HUES6 (cell line): ENCODE measurements at regions not wholly inside any gene's neighbourhood (a gene's known extent, or its start where the extent isn't known, plus 50 kb on each side); places are given as distances from the start of the nearest gene placed in this dataset.
"Not testable (repeated sequence)": the region's sequence is repeated elsewhere in the genome, so short reads cannot be mapped to it uniquely, and the experiment has no call there.

ENCODE experiments used
- H3K27ac ChIP-seq: 2 replicates; pipeline ENCODE4 v1.7.0; 2013; ENCODE audit warnings: low read depth, mild to moderate bottlenecking, low read length, inconsistent platforms
- H3K27me3 ChIP-seq: 2 replicates; pipeline ENCODE4 v1.6.1; 2013; ENCODE audit warnings: low read length; ENCODE audit not compliant: control insufficient read depth, insufficient read depth
- H3K36me3 ChIP-seq: 2 replicates; pipeline ENCODE4 v1.6.1; 2013; ENCODE audit warnings: low read length; ENCODE audit not compliant: control insufficient read depth, insufficient read depth
- H3K4me1 ChIP-seq: 2 replicates; pipeline ENCODE4 v1.6.1; 2013; ENCODE audit warnings: low read length; ENCODE audit not compliant: control insufficient read depth, insufficient read depth
- H3K4me3 ChIP-seq: 2 replicates; pipeline ENCODE4 v1.5.1; 2013; ENCODE audit warnings: low read depth, low read length
- H3K9ac ChIP-seq: one replicate; pipeline ENCODE4 v1.6.1; 2013; ENCODE audit warnings: mild to moderate bottlenecking, low read length
- H3K9me3 ChIP-seq: 2 replicates; pipeline ENCODE4 v1.6.1; 2013; ENCODE audit warnings: low read depth, low read length; ENCODE audit not compliant: control insufficient read depth, insufficient read depth

DNA sequence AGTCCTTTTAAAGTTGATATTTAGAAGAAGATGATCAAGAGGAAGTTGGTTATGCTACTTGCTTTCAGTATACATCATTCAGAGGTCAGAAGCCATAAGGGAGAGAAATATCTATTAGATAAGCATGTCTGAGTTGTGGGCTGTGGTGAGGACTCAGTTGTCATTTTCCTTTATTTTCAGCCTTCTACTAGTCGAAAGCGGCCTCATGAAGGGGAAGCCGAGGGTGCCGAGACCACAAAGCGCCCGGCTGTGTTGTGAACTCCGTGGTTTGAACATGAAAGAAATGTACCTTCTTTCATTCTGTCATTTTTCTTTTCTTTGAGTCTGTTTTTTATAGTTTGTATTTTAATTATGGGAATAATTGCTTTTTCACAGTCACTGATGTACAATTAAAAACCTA lies 624.8 kb downstream of the ZNF37A start:
- not testable (repeated sequence) for H3K4me1 ChIP-seq, H3K4me3 ChIP-seq, H3K27me3 ChIP-seq, H3K36me3 ChIP-seq, H3K9ac ChIP-seq, H3K27ac ChIP-seq
- H3K9me3 ChIP-seq = peaks cover 31% of the 10 kb centered on the region; the same call in 1 of the 2 replicates

DNA sequence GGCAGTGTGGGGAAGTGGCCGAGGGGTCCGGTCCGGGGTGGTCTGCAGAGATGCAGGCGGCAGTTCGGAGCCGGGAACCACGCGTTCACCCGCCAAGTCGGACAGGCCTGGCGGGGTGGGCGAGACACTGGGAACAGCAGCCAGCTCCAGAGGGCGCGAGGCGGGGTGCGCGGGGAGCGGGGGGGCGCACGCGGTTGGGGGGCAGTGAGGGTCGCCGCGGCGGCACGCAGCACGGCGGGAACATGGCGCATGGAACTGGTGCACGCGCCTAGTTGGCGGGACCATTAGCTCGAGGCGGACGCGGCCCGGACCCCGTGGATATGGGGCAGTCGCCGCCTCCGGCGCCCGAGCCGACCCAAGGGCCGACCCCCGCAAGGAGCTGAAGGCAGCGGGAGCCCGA lies 635.9 kb downstream of the ZNF37A start:
- no peaks in the 10 kb centered on the region for H3K36me3 ChIP-seq
- H3K27ac ChIP-seq = no peak overlapping the region
- peaks cover 30% of the 10 kb centered on the region for H3K9me3 ChIP-seq
- H3K4me3 ChIP-seq = no peak overlapping the region
- no peaks in the 10 kb centered on the region for H3K27me3 ChIP-seq
- no peaks in the 10 kb centered on the region for H3K4me1 ChIP-seq
- H3K9ac ChIP-seq = no peak overlapping the region

GRCh38 chr10:38736646-38737045 lies 642.5 kb downstream of the ZNF37A start:
- not testable (repeated sequence) for H3K27ac ChIP-seq
- H3K9me3 ChIP-seq = peaks cover 56% of the 10 kb centered on the region

DNA sequence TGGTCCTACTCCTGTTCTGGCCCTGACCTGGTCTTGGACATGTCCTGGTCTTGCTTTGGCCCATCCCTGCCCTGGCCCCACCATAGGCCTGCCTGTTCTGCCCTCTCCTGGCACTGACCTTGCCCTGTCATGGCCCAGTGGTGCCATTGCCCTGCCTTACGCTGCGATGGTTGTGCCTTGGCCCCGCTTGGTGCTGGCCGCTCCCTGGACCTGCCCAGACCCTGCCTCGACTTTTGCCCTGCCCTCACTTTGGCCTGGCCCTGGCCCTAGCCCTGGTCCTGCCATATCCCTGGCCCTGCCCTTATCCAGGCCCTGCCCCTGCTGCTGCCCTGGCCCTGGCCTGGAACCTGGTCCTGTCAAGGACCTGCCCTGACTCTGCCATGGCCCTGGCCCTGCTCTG lies 643.1 kb downstream of the ZNF37A start:
- H3K36me3 ChIP-seq, H3K27me3 ChIP-seq, H3K27ac ChIP-seq, H3K9ac ChIP-seq, H3K4me1 ChIP-seq, H3K4me3 ChIP-seq: not testable (repeated sequence)
- peaks cover 62% of the 10 kb centered on the region for H3K9me3 ChIP-seq

More at GRCh38 chr10:38736646-38737045, 642.5 kb downstream of the ZNF37A start:
- not testable (repeated sequence) for H3K9ac ChIP-seq, H3K27me3 ChIP-seq, H3K4me3 ChIP-seq, H3K4me1 ChIP-seq, H3K36me3 ChIP-seq

DNA sequence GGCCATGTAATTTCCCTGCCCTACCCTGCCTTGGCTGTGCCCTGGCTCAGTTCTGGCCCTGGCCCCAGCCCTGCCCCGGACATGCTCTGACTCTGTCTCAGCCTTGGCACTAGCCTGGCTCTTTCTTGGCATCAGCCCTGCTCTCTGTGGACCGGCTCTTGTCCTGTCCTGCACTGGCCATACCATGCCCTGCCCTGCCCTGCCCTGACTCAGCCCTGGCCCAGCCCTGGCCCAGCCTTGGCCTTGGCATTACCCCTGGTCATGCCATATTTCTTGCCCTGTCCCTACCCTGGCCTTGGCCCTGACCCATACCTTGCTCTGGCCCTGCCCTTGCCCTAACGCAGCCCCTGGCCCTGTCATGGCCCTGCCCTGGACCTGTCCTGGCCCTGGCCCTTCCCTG lies 643.9 kb downstream of the ZNF37A start:
- not testable (repeated sequence) for H3K27ac ChIP-seq, H3K9ac ChIP-seq, H3K36me3 ChIP-seq, H3K4me3 ChIP-seq, H3K4me1 ChIP-seq, H3K27me3 ChIP-seq
- peaks cover 67% of the 10 kb centered on the region for H3K9me3 ChIP-seq

DNA sequence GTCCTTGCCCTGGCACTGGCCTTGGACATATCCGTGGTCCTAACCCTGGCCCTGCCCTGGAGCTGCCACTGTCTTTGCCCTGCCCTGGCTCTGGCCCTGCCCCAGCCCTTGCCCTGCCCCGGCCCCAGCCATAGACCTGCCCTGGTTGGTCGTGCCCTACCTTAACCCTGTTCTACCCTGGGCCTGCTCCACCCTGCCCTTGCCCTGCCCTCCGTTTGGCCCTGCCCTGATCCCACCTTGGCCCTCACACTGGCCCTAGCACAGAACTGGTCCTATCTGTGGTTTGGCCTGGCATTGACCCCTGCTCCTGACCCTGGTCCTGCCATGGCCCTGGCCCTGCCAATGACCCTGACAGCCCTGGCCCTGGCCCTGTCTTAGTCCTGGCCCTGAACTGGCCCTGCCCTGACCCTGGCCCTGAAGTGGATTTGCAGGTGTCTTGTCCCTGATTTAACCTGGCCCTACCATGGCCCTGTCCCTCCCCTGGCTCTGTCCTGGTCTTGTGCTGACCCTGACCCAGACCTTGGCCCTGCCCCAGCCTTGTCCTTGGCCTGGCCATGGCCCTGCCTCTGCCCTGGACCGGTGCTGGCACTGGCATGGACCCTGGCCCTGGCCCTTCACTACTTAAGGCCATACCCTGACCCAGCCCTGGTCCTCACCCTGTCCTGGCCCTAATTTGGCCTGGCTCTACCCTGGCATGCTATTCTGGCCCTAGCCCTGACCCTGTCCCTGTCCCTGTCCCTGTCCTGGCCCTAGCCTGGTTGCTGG lies 645.1 kb downstream of the ZNF37A start:
- H3K9ac ChIP-seq, H3K4me1 ChIP-seq, H3K27me3 ChIP-seq, H3K4me3 ChIP-seq, H3K27ac ChIP-seq, H3K36me3 ChIP-seq: not testable (repeated sequence)
- peaks cover 64% of the 10 kb centered on the region for H3K9me3 ChIP-seq

DNA sequence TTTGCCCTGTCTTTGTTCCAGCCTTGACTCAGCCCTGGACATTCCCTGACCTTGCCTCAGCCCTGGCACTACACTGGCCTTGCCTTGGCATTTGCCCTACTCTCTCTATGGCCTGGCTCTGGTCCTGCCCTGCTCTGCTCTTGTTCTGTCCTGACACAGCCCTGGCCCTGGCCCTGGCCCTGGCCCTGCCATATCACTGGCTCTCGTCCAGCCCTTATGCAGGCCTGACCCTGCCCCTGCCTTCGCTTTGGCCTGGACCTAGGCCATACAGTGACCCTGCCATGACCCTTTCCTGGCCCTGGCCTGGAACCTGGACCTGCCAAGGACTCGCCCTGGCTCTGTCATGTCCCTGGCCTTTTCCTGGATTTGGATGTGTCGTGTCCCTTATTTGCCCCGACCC lies 646.0 kb downstream of the ZNF37A start:
- Histone ChIP-seq H3K9me3 (peaks cover 72% of the 10 kb centered on the region), H3K4me3 (no peak overlapping the region), H3K9ac (no peak overlapping the region), H3K27me3 (no peaks in the 10 kb centered on the region), H3K4me1 (no peaks in the 10 kb centered on the region), H3K36me3 (no peaks in the 10 kb centered on the region), H3K27ac (no peak overlapping the region)

- Histone ChIP-seq H3K4me1 (no peaks in the 10 kb centered on the region), H3K9ac (no peak overlapping the region), H3K27ac (no peak overlapping the region), H3K36me3 (no peaks in the 10 kb centered on the region), H3K27me3 (no peaks in the 10 kb centered on the region), H3K4me3 (no peak overlapping the region), H3K9me3 (peaks cover 67% of the 10 kb centered on the region)
These were observed 647.1 kb downstream of the ZNF37A start for GRCh38 chr10:38741226-38741625.

DNA sequence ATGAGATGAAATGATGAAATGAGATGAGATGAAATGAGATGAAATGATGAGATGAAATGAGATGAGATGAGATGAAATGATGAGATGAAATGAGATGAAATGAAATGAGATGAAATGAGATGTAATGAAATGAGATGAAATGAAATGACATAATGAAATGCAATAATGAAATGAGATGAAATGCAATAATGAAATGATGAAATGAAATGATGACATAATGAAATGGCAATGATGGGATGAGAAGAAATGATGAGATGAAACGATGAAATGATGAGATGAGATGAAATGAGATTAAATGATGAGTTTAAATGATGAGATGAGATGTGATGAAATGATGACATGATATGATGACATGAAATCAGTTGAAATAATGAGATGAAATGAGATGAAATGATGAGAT lies 650.3 kb downstream of the ZNF37A start:
- H3K27ac ChIP-seq, H3K36me3 ChIP-seq, H3K27me3 ChIP-seq, H3K9ac ChIP-seq, H3K4me1 ChIP-seq, H3K4me3 ChIP-seq: not testable (repeated sequence)
- H3K9me3 ChIP-seq = peaks cover 40% of the 10 kb centered on the region

DNA sequence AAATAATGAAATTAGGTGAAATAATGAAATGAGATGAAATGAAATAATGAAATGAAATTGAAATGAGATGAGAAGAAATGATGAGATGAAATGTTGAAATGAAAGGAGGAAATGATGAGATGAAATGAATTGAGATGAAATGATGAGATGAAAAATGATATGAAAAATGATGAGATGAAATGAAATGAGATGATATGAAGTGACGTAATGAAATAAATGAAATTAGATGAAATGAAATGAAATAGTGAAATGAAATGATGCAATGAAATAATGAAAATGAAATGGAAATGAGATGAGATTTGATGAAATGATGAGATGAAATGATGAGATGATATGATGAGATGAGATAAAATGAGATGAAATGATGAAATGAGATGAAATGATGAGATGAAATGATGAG lies 651.9 kb downstream of the ZNF37A start:
- not testable (repeated sequence) for H3K36me3 ChIP-seq, H3K4me1 ChIP-seq, H3K27me3 ChIP-seq, H3K9ac ChIP-seq, H3K27ac ChIP-seq, H3K4me3 ChIP-seq
- peaks cover 31% of the 10 kb centered on the region for H3K9me3 ChIP-seq
